ENCODE measurements at regions not wholly inside any gene's neighbourhood (a gene's known extent, or its start where the extent isn't known, plus 50 kb on each side); places are given as distances from the start of the nearest gene placed in this dataset.

GRCh38 chrX:118205421-118206395 is 89.1 kb upstream of the KLHL13 start:
- Mint-ChIP-seq H3K9me3 (peaks cover 25% of the 10 kb centered on the region), H3K27me3 (ENCODE audit: low read depth, poor library complexity) (peaks cover 3% of the 10 kb centered on the region), H3K4me1 (no peaks in the 10 kb centered on the region), H3K27ac (no peak overlapping the region), H3K4me3 (no peak overlapping the region), H3K36me3 (ENCODE audit: low read depth) (no peaks in the 10 kb centered on the region)
- no peak for DNase-seq
- no peak for TF ChIP-seq CTCF (IDR thresholded peaks at IDR 0.05)

GRCh38 chrX:118207831-118208453 is 91.3 kb upstream of the KLHL13 start:
- Mint-ChIP-seq H3K27ac (no peak overlapping the region), H3K4me3 (no peak overlapping the region), H3K9me3 (peaks cover 30% of the 10 kb centered on the region), H3K36me3 (ENCODE audit: low read depth) (no peaks in the 10 kb centered on the region), H3K4me1 (no peaks in the 10 kb centered on the region), H3K27me3 (ENCODE audit: low read depth, poor library complexity) (peaks cover 3% of the 10 kb centered on the region)
- DNase-seq = no peak
- TF ChIP-seq CTCF (IDR thresholded peaks at IDR 0.05) = no peak

- Mint-ChIP-seq H3K9me3 (peaks cover 31% of the 10 kb centered on the region), H3K27ac (no peak overlapping the region), H3K27me3 (ENCODE audit: low read depth, poor library complexity) (peaks cover 3% of the 10 kb centered on the region), H3K4me1 (no peaks in the 10 kb centered on the region), H3K4me3 (no peak overlapping the region), H3K36me3 (ENCODE audit: low read depth) (no peaks in the 10 kb centered on the region)
- no peak for TF ChIP-seq CTCF (IDR thresholded peaks at IDR 0.05)
- no peak for DNase-seq
Measured at GRCh38 chrX:118208481-118208880, 91.9 kb upstream of the KLHL13 start.

GRCh38 chrX:118211891-118212816 is 95.5 kb upstream of the KLHL13 start:
- H3K27me3 Mint-ChIP-seq (ENCODE audit: low read depth, poor library complexity) = peaks cover 3% of the 10 kb centered on the region
- DNase-seq = no peak
- TF ChIP-seq CTCF (IDR thresholded peaks at IDR 0.05) = no peak
- peaks cover 19% of the 10 kb centered on the region for H3K4me1 Mint-ChIP-seq
- H3K27ac Mint-ChIP-seq = no peak overlapping the region
- peaks cover 44% of the 10 kb centered on the region for H3K9me3 Mint-ChIP-seq
- H3K36me3 Mint-ChIP-seq (ENCODE audit: low read depth) = no peaks in the 10 kb centered on the region
- no peak overlapping the region for H3K4me3 Mint-ChIP-seq

- H3K36me3 Mint-ChIP-seq (ENCODE audit: low read depth) = no peaks in the 10 kb centered on the region
- H3K27ac Mint-ChIP-seq = no peak overlapping the region
- peaks cover 44% of the 10 kb centered on the region for H3K9me3 Mint-ChIP-seq
- peaks cover 3% of the 10 kb centered on the region for H3K27me3 Mint-ChIP-seq (ENCODE audit: low read depth, poor library complexity)
- no peak for DNase-seq
- no peak overlapping the region for H3K4me3 Mint-ChIP-seq
- TF ChIP-seq CTCF (IDR thresholded peaks at IDR 0.05) = no peak
- peaks cover 19% of the 10 kb centered on the region for H3K4me1 Mint-ChIP-seq
Measured at GRCh38 chrX:118212817-118213183, 96.2 kb upstream of the KLHL13 start.

All from nephron progenitor cell (in vitro differentiated cells).